ENCODE measurements at regions not wholly inside any gene's neighbourhood (a gene's known extent, or its start where the extent isn't known, plus 50 kb on each side); places are given as distances from the start of the nearest gene placed in this dataset.

DNA sequence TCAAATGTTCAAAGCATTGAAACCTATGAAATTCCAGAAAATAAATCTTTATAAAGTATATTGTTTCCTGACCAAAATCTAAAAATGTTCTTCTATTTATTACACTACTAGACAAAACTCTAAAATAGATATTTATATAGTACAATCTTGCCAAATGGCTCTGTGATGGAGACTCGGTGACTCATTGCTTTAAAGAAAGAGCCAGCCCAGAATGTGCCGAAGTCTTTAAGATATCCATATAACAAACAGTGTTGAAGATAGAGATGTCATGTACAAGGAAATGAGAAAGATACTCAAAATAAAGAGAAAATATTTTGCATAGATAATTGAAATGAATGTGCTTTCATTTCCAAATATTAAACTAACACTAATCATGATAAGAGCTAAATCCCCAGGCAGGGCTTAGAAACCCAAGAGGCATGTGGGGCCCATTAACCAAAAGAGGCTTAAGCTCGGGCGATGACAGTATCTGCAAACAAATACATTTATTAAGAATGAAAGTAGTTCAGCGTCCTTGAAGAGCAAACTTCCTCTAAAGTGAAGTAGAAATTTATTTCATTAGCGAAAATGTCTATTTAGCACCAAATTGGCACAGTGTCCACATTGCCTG lies 102.1 kb upstream of the FAM9B start:
- no peak overlapping the region for H3K4me3 ChIP-seq
- intact Hi-C loops (cut with micrococcal nuclease; ENCODE audit: unreplicated experiment) (no loop called here), in situ Hi-C loops (cut with MboI) (no loop called here)
- CTCF ChIA-PET, result no interaction called here
- SMC1A ChIA-PET (ENCODE audit: uncharacterized antibody, unreplicated experiment), result no interaction called here
- no peak overlapping the region for H2AFZ ChIP-seq (ENCODE audit: control insufficient read depth, low read depth, low read length)
- H3K4me2 ChIP-seq (ENCODE audit: control insufficient read depth, insufficient read depth), result no peak overlapping the region
- DNase-seq (ENCODE audit: low read depth, low spot score), result no peak
- no peak for TF ChIP-seq HDAC2 (IDR thresholded peaks at IDR 0.05)
- no peak for TF ChIP-seq POLR2AphosphoS2 (IDR thresholded peaks at IDR 0.05; ENCODE audit: low read depth, low read length)
- no peak for TF ChIP-seq TCF12 (IDR thresholded peaks at IDR 0.05; ENCODE audit: low read depth, low read length)
- TF ChIP-seq CBX3 (IDR thresholded peaks at IDR 0.05; ENCODE audit: borderline replicate concordance, low read depth), result no peak
- TF ChIP-seq, protein P1, sequence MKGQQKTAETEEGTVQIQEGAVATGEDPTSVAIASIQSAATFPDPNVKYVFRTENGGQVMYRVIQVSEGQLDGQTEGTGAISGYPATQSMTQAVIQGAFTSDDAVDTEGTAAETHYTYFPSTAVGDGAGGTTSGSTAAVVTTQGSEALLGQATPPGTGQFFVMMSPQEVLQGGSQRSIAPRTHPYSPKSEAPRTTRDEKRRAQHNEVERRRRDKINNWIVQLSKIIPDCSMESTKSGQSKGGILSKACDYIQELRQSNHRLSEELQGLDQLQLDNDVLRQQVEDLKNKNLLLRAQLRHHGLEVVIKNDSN (IDR thresholded peaks at IDR 0.05; ENCODE audit: borderline replicate concordance, extremely low read length, insufficient read depth, low read depth, low read length), result no peak
- no peak for TF ChIP-seq PML (IDR thresholded peaks at IDR 0.05; ENCODE audit: low read length)
- TF ChIP-seq, protein P2, sequence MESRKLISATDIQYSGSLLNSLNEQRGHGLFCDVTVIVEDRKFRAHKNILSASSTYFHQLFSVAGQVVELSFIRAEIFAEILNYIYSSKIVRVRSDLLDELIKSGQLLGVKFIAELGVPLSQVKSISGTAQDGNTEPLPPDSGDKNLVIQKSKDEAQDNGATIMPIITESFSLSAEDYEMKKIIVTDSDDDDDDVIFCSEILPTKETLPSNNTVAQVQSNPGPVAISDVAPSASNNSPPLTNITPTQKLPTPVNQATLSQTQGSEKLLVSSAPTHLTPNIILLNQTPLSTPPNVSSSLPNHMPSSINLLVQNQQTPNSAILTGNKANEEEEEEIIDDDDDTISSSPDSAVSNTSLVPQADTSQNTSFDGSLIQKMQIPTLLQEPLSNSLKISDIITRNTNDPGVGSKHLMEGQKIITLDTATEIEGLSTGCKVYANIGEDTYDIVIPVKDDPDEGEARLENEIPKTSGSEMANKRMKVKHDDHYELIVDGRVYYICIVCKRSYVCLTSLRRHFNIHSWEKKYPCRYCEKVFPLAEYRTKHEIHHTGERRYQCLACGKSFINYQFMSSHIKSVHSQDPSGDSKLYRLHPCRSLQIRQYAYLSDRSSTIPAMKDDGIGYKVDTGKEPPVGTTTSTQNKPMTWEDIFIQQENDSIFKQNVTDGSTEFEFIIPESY (IDR thresholded peaks at IDR 0.05), result no peak
- TF ChIP-seq STAT1 (conservative IDR thresholded peaks at IDR 0.05), result no peak
- no peak for TF ChIP-seq BHLHE40 (IDR thresholded peaks at IDR 0.05; ENCODE audit: borderline replicate concordance in 1 of 2, low read depth in 2 of 2, low read length in 1 of 2)
- no peak for TF ChIP-seq MTA3 (IDR thresholded peaks at IDR 0.05; ENCODE audit: borderline replicate concordance, low read length)
- TF ChIP-seq SMAD1 (IDR thresholded peaks at IDR 0.05; ENCODE audit: low read depth, partially characterized antibody), result no peak
- no peak for TF ChIP-seq NR2F1 (conservative IDR thresholded peaks at IDR 0.05)
- no peak for TF ChIP-seq FOXM1 (IDR thresholded peaks at IDR 0.05; ENCODE audit: low read depth, low read length)
- TF ChIP-seq JUND (IDR thresholded peaks at IDR 0.05; ENCODE audit: low read depth, low read length), result no peak
- no peak for TF ChIP-seq POLR2AphosphoS5 (IDR thresholded peaks at IDR 0.05; ENCODE audit: low read length)
- TF ChIP-seq ZNF217 (IDR thresholded peaks at IDR 0.05), result no peak
- no peak for TF ChIP-seq CHD4 (IDR thresholded peaks at IDR 0.05)
- no peak for TF ChIP-seq CHD2 (IDR thresholded peaks at IDR 0.05; ENCODE audit: borderline replicate concordance, low read depth, low read length)
- no peaks in the 10 kb centered on the region for H3K4me1 ChIP-seq (ENCODE audit: control insufficient read depth, insufficient read depth, low read length)
- H3K27me3 ChIP-seq (replicated peaks in 1 of 2; ENCODE audit: control insufficient read depth in 2 of 2, insufficient read depth in 2 of 2, low read length in 1 of 2), result no peaks in the 10 kb centered on the region
- RAD21 ChIA-PET (ENCODE audit: unreplicated experiment), result no interaction called here
- no peaks in the 10 kb centered on the region for H4K20me1 ChIP-seq (ENCODE audit: control insufficient read depth, insufficient read depth)
- H3K36me3 ChIP-seq (ENCODE audit: control insufficient read depth in 2 of 2, insufficient read depth in 2 of 2, low read length in 1 of 2), result no peaks in the 10 kb centered on the region
- POLR2A ChIA-PET, result no interaction called here
- no peak overlapping the region for H3K9ac ChIP-seq (ENCODE audit: control insufficient read depth, insufficient read depth, low read length)
- H3K27ac ChIP-seq (ENCODE audit: control insufficient read depth, insufficient read depth), result no peak overlapping the region
- FAIRE-seq, result no peak
- BruUV-seq (replicated peaks), result no TSS peak
- no peak for ATAC-seq
- 15% methylated on average over 6 of the region's 6 CpGs for WGBS (ENCODE audit: insufficient coverage, insufficient replicate concordance, low lambda C conversion rate, missing lambda C conversion rate)
- H3K9me3 ChIP-seq (replicated peaks; ENCODE audit: control insufficient read depth, insufficient read depth, low read length), result no peaks in the 10 kb centered on the region
- H3K79me2 ChIP-seq (ENCODE audit: control insufficient read depth, insufficient read depth, low read length), result no peaks in the 10 kb centered on the region

All from GM12878 (cell line).